ENCODE measurements at regions not wholly inside any gene's neighbourhood (a gene's known extent, or its start where the extent isn't known, plus 50 kb on each side); places are given as distances from the start of the nearest gene placed in this dataset.

- no peak overlapping the region for H3K27ac ChIP-seq
- DNase-seq (ENCODE audit: low read depth, low spot score): no peak
Observed at GRCh38 chr6:74956559-74957428, 249.1 kb downstream of the COL12A1 start.

- H3K27ac ChIP-seq: no peak overlapping the region
- DNase-seq (ENCODE audit: low read depth, low spot score): no peak
Observed at GRCh38 chr6:74953708-74954107, 252.1 kb downstream of the COL12A1 start.

GRCh38 chr6:74946961-74947360, 258.9 kb downstream of the COL12A1 start:
- DNase-seq (ENCODE audit: low read depth, low spot score): no peak
- peak overlapping the region; percentile 91 for H3K27ac ChIP-seq

- no peak overlapping the region for H3K27ac ChIP-seq
- no peak for DNase-seq (ENCODE audit: low read depth, low spot score)
Observed at GRCh38 chr6:74942130-74942529, 263.7 kb downstream of the COL12A1 start.

- no peak for DNase-seq (ENCODE audit: low read depth, low spot score)
- H3K27ac ChIP-seq: no peak overlapping the region
Observed at GRCh38 chr6:74941424-74941823, 264.4 kb downstream of the COL12A1 start.

- no peak overlapping the region for H3K27ac ChIP-seq
- no peak for DNase-seq (ENCODE audit: low read depth, low spot score)
Observed at GRCh38 chr6:74939721-74940620, 265.9 kb downstream of the COL12A1 start.

- DNase-seq (ENCODE audit: low read depth, low spot score): no peak
- H3K27ac ChIP-seq: no peak overlapping the region
Observed at GRCh38 chr6:74939151-74939708, 266.6 kb downstream of the COL12A1 start.

- no peak for DNase-seq (ENCODE audit: low read depth, low spot score)
- H3K27ac ChIP-seq: no peak overlapping the region
Observed at GRCh38 chr6:74937936-74938335, 267.9 kb downstream of the COL12A1 start.

- peak overlapping the region; percentile 23 for H3K27ac ChIP-seq
- DNase-seq (ENCODE audit: low read depth, low spot score): no peak
Observed at GRCh38 chr6:74936886-74937285, 269.0 kb downstream of the COL12A1 start.

GRCh38 chr6:74932232-74932888, 273.5 kb downstream of the COL12A1 start:
- DNase-seq (ENCODE audit: low read depth, low spot score): no peak
- H3K27ac ChIP-seq: no peak overlapping the region

GRCh38 chr6:74931558-74931957, 274.3 kb downstream of the COL12A1 start:
- DNase-seq (ENCODE audit: low read depth, low spot score): no peak
- H3K27ac ChIP-seq: no peak overlapping the region

GRCh38 chr6:74928203-74928602, 277.6 kb downstream of the COL12A1 start:
- H3K27ac ChIP-seq: no peak overlapping the region
- DNase-seq (ENCODE audit: low read depth, low spot score): no peak

GRCh38 chr6:74927299-74927698, 278.6 kb downstream of the COL12A1 start:
- no peak for DNase-seq (ENCODE audit: low read depth, low spot score)

GRCh38 chr6:74925683-74926082, 280.2 kb downstream of the COL12A1 start:
- DNase-seq (ENCODE audit: low read depth, low spot score): no peak

More at GRCh38 chr6:74927299-74927698, 278.6 kb downstream of the COL12A1 start:
- H3K27ac ChIP-seq: no peak overlapping the region

GRCh38 chr6:74914888-74915287, 291.0 kb downstream of the COL12A1 start:
- no peak for DNase-seq (ENCODE audit: low read depth, low spot score)

More at GRCh38 chr6:74925683-74926082, 280.2 kb downstream of the COL12A1 start:
- H3K27ac ChIP-seq: no peak overlapping the region

GRCh38 chr6:74912234-74912633, 293.6 kb downstream of the COL12A1 start:
- DNase-seq (ENCODE audit: low read depth, low spot score): no peak

More at GRCh38 chr6:74914888-74915287, 291.0 kb downstream of the COL12A1 start:
- H3K27ac ChIP-seq: no peak overlapping the region

GRCh38 chr6:74902846-74903245, 303.0 kb downstream of the COL12A1 start:
- H3K27ac ChIP-seq: no peak overlapping the region
- DNase-seq (ENCODE audit: low read depth, low spot score): no peak

More at GRCh38 chr6:74912234-74912633, 293.6 kb downstream of the COL12A1 start:
- H3K27ac ChIP-seq: no peak overlapping the region

- DNase-seq (ENCODE audit: low read depth, low spot score): no peak
- H3K27ac ChIP-seq: no peak overlapping the region
Observed at GRCh38 chr6:74902089-74902488, 303.8 kb downstream of the COL12A1 start.

GRCh38 chr6:74901576-74901975, 304.3 kb downstream of the COL12A1 start:
- DNase-seq (ENCODE audit: low read depth, low spot score): no peak
- H3K27ac ChIP-seq: no peak overlapping the region

- DNase-seq (ENCODE audit: low read depth, low spot score): no peak
- no peak overlapping the region for H3K27ac ChIP-seq
Observed at GRCh38 chr6:74899416-74899815, 306.4 kb downstream of the COL12A1 start.

Measured in epithelial cell of prostate (primary cell).